Thyroid gland (tissue), 4 donors: ENCODE measurements at regions not wholly inside any gene's neighbourhood (a gene's known extent, or its start where the extent isn't known, plus 50 kb on each side); places are given as distances from the start of the nearest gene placed in this dataset.

Source experiments
- CTCF ChIP-seq, 6 experiments: fragments of 200-600 bp in 3 of 6; fragments of 450-650 bp in 3 of 6; sonication (generic) in 3 of 6; IDR thresholded peaks; one replicate each; pipeline ENCODE4 v1.5.1; 2016 to 2019; ENCODE audit warnings: antibody characterized with exemption in 6 of 6, mild to moderate bottlenecking in 2 of 6, inconsistent platforms in 1 of 6, moderate library complexity in 1 of 6
- POLR2A ChIP-seq, 2 donors: fragments of 450-650 bp; IDR thresholded peaks; one replicate each; pipeline ENCODE4 v1.6.1; 2017; ENCODE audit warnings: antibody characterized with exemption in 2 of 2, mild to moderate bottlenecking in 2 of 2, moderate library complexity in 1 of 2

DNA sequence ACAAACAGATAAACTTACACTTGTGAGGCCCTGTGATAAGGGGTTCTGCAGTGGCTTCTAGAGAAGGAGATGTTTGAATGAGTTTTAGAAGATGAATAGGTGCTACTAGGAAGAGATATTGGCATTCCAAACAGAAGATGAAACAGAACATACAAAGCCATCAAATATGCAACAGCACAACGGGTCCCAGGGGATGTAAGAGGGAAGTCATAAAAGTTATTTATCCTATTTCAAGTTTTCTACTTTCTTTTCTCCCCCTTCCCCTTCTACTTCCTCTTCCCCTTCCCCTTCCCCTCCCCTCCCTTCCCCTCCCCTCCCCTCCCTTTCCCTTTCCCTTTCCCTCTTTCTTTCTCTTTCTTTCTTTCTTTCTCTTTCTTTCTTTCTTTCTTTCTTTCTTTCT is 94.9 kb upstream of the CADM1 start:
- TF ChIP-seq POLR2A (IDR thresholded peaks at IDR 0.05), result no peak
- no peak for TF ChIP-seq CTCF (IDR thresholded peaks at IDR 0.05)
